NCI-H128 (cell line): ENCODE measurements at regions not wholly inside any gene's neighbourhood (a gene's known extent, or its start where the extent isn't known, plus 50 kb on each side); places are given as distances from the start of the nearest gene placed in this dataset.
A peak's percentile ranks its signal among the peaks of the same experiment; 100 is the strongest.

ENCODE experiments used
- DNase-seq: peaks from one replicate; lab custom pipeline; 2025; ENCODE audit not compliant: unreplicated experiment; lab: John Stamatoyannopoulos, UW

GRCh38 chr18:42258301-42258965, 303.4 kb downstream of the PIK3C3 start:
- DNase-seq = no peak

GRCh38 chr18:42261731-42262130, 306.7 kb downstream of the PIK3C3 start:
- DNase-seq = no peak

DNA sequence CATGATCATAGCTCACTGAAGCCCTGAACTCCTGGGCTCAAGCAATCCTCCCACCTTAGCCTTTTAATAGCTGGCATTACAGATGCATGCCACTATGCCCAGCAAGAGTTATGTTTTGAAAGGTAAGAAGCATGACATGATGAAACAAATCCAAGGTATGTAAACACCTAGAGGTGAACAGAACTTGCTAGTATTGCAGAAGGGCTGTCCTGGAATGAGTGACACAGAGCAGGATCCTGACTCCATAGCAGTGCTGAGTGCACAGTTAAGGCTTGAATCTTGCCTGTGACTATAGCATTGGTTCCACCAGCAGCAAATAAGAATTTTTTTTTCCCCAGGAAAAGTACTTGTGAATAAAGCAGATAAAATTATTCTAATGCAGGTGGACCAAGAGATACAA, 309.5 kb downstream of the PIK3C3 start:
- DNase-seq = no peak

- no peak for DNase-seq
Measured at GRCh38 chr18:42268186-42268725, 313.2 kb downstream of the PIK3C3 start.

DNA sequence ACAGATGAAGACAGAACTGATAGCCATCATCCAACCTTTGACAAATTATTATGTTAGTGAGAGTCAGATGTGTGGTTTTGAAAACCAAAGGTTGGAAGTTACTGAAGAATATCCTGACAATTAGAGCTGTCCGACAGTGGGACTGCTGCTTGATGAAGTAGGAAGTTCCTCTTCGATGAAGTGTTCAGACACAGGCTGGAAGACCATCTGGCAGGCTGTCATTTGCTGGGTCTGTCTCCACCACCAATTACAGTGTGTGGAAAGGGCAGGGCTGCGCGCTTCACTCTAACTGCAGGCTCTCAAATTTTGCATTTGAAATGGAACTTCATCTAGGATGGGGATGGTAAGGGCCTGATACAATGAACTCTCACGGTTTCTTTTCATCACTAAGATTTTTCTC, 313.8 kb downstream of the PIK3C3 start:
- no peak for DNase-seq

DNA sequence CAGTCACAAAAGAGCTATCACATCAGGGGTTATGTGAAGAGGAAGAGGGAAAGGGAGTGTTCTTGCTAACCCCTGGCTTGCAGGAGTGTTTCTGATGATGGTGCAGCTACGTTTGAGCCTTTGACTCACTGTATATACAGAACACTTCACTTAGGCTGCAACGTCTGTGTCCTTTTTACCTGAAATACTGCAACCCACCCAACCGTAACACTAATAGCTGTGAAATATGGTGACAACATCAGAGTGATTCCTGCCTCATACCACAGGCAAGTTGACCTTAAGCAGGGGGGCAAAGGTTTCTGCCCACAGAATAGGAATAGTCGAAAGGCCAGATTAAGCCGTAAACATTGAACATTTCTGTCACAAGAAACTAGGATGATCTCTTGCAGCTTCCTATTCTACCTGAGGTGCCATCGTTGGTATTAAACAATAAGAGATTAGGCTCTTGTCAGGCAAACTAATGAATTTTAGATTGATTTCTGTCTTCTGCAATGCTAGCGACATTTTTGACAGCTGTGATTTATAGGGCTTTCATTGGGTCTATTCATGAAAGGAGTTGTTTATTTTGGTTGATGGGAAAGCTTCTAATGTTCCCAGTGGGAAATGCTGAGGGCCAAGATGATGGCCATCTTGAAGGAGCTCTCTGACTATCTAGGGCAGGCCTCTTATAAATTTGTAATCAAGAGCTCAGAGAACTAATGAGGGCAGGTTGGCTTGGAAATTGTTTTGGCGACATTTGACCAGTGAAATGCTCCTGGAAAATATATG, 316.8 kb downstream of the PIK3C3 start:
- peak; percentile 45 for DNase-seq

- no peak for DNase-seq
Measured at GRCh38 chr18:42274488-42275137, 319.6 kb downstream of the PIK3C3 start.

GRCh38 chr18:42275138-42275535, 320.1 kb downstream of the PIK3C3 start:
- no peak for DNase-seq

- DNase-seq = no peak
Measured at GRCh38 chr18:42275949-42276730, 321.1 kb downstream of the PIK3C3 start.

GRCh38 chr18:42281124-42281523, 326.1 kb downstream of the PIK3C3 start:
- no peak for DNase-seq

- DNase-seq = no peak
Measured at GRCh38 chr18:42281851-42282250, 326.8 kb downstream of the PIK3C3 start.

GRCh38 chr18:42287047-42287446, 332.0 kb downstream of the PIK3C3 start:
- no peak for DNase-seq

- DNase-seq = no peak
Measured at GRCh38 chr18:42288129-42288528, 333.1 kb downstream of the PIK3C3 start.

DNA sequence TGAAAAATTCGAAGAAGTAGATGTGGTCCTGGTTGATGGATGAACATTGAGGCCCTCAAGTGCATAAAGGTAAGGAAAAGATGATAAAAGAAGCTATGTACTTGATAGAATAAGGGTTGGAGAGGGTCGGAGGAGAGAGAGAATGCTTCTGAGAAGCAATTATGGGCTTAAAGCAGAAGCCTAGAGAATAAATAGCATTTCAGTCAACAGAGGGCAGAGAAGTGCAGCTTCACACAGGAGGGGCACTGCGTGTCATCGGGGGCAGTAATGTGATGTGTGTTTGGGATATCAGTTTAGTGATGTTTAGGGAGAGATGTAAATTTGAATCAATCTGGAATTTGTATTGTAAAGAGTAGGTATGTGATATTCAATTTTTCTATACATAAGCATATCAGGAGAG, 334.5 kb downstream of the PIK3C3 start:
- no peak for DNase-seq

DNA sequence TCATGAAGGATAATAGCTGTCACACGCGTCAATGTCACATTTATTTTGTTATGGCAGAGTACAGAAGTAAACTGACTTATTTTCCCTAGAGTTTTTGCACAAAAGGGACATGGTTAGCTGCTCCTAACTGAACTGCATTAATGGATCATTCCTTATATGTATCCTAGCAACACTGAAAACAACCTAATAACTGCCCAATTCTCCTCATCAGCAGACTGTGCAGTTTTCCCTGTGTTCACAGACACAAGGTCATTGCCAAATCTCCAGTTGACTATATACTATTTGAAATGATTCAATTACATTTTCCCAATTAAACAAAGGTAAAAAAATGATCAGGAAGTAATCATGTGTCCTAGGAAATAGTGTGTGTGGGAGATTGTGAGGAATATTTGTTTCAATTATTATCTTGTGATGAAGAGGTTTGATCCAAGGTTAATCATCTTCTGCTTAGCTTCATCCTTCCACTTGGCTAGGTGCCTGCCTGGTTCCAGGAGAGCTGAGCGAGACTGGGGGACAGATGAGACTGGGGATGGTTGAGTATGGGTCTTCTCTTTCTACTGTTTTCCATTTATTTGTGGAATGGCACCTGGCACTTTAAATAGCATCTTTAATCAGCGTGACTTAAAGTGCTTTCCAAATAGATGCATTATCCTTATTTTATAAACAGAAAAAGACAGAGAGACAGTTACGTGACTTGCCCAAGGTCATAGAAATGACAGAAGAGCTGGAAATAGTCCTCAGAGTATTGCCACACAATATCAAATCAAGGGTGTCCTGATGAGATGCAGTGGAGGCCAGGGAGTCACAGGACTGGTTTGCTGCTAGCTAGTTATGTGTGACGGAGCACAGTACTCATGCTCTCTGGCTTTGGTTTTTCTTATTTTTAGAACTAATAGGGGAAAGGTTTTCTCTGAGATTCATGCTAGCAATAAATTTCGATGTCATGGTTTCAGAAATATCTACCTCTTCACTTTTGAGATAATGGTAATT, 335.6 kb downstream of the PIK3C3 start:
- no peak for DNase-seq

DNA sequence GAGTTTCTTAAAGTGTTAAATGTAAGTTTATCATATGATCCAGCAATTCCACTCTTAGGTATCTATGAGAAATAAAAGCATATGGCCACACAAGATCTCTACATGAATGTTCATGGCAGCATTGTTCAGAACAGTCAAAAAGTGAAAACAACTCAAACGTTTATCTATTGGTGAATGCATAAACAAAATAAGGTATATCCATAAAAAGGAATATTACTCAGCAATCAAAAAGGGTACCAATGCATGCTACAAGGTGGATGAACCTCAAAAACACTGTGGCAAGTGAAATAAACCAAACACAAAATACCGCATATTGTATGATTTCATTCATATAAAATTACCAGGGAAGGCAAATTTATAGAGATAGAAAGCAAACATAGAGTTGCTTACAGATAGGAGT, 337.6 kb downstream of the PIK3C3 start:
- DNase-seq = no peak

DNA sequence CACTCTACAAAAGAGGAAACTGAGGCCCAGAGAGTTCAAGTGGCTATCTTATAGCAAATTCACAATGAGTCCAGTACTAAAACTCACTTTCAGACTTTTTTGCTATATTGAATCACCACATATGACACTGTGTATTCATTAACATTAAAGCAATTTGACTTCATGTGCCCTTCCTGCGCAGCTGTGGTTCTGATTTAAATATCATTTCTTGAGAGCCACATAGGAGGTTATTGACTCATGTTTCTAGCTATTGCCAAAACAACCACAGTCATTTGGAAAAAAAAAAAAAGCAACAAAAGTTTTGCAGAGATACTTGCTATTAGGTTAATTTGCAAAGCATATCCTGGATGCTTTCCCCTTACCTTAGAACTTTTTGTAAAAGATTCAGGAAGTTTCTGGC, 341.2 kb downstream of the PIK3C3 start:
- no peak for DNase-seq

DNA sequence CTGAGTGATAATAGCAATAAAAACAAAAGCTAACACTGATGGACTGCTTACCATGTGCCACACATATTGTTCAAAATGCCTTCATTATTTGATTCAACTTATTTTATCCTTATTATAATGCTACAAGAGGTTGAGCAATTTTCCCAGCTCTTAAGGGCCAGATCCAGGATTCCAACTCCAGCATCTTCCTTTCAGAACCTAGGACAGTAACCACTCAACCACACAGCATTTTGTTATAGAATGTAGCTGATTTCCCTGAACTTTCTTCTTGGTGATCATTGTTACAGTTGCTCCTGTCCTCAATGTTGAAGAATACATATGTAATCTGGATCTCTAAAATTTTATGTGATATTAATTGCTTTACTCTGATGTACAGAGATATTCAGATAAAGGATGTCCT, 341.7 kb downstream of the PIK3C3 start:
- no peak for DNase-seq

GRCh38 chr18:42298759-42299675, 344.0 kb downstream of the PIK3C3 start:
- DNase-seq = peak; percentile 84
